MM.1S (cell line): ENCODE measurements at regions not wholly inside any gene's neighbourhood (a gene's known extent, or its start where the extent isn't known, plus 50 kb on each side); places are given as distances from the start of the nearest gene placed in this dataset.

Source experiments
- EZH2phosphoT487 ChIP-seq: fragments of 300-600 bp; sonication (generic); IDR thresholded peaks from 2 replicates; pipeline ENCODE4 v1.6.1; 2018; ENCODE audit warnings: antibody characterized with exemption, low read length
- TF ChIP-seq, protein P1 (sequence below): fragments of 300-600 bp; sonication (generic); IDR thresholded peaks from 2 replicates; pipeline ENCODE4 v1.5.1; 2016; ENCODE audit warnings: antibody characterized with exemption, low read length, mixed read lengths

DNA sequence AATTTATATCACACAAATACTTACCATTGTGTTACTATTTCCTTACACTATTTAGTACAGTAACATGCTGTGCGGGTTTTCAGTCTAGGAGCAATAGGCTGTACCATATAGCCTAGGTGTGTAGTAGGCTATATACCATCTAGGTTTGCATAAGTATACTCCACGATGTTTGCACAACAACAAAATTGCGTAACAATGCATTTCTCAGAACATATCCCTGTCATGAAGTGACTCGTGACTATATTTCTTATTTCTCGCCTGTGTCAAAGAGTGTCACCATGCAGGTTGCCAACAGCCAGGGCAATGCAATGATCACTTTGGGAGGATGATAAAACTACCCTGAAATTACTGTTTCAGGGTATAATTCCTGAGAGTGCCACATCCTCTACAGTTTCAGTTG is 65.6 kb upstream of the CD180 start:
- TF ChIP-seq, protein P1, sequence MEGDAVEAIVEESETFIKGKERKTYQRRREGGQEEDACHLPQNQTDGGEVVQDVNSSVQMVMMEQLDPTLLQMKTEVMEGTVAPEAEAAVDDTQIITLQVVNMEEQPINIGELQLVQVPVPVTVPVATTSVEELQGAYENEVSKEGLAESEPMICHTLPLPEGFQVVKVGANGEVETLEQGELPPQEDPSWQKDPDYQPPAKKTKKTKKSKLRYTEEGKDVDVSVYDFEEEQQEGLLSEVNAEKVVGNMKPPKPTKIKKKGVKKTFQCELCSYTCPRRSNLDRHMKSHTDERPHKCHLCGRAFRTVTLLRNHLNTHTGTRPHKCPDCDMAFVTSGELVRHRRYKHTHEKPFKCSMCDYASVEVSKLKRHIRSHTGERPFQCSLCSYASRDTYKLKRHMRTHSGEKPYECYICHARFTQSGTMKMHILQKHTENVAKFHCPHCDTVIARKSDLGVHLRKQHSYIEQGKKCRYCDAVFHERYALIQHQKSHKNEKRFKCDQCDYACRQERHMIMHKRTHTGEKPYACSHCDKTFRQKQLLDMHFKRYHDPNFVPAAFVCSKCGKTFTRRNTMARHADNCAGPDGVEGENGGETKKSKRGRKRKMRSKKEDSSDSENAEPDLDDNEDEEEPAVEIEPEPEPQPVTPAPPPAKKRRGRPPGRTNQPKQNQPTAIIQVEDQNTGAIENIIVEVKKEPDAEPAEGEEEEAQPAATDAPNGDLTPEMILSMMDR, result no peak
- no peak for TF ChIP-seq EZH2phosphoT487
